Hepatocyte (in vitro differentiated cells): ENCODE measurements at regions not wholly inside any gene's neighbourhood (a gene's known extent, or its start where the extent isn't known, plus 50 kb on each side); places are given as distances from the start of the nearest gene placed in this dataset.

Source experiments
- EZH2 ChIP-seq: fragments of 200-600 bp; sonication (generic); IDR thresholded peaks from 2 replicates; pipeline ENCODE4 v1.6.1; 2016; ENCODE audit warnings: antibody characterized with exemption, mild to moderate bottlenecking, borderline replicate concordance
- EZH2phosphoT487 ChIP-seq: fragments of 200-600 bp; sonication (generic); IDR thresholded peaks from one replicate; pipeline ENCODE4 v1.6.1; 2018; ENCODE audit warnings: antibody characterized with exemption, mild to moderate bottlenecking, low read depth, moderate library complexity; ENCODE audit not compliant: unreplicated experiment, severe bottlenecking
- TF ChIP-seq, protein P1 (sequence below): fragments of 200-600 bp; sonication (generic); IDR thresholded peaks from 2 replicates; pipeline ENCODE4 v1.5.1; 2016; ENCODE audit warnings: antibody characterized with exemption, mild to moderate bottlenecking; ENCODE audit not compliant: poor library complexity

GRCh38 chr2:155481141-155481540 is 782.6 kb downstream of the KCNJ3 start:
- TF ChIP-seq, protein P1, sequence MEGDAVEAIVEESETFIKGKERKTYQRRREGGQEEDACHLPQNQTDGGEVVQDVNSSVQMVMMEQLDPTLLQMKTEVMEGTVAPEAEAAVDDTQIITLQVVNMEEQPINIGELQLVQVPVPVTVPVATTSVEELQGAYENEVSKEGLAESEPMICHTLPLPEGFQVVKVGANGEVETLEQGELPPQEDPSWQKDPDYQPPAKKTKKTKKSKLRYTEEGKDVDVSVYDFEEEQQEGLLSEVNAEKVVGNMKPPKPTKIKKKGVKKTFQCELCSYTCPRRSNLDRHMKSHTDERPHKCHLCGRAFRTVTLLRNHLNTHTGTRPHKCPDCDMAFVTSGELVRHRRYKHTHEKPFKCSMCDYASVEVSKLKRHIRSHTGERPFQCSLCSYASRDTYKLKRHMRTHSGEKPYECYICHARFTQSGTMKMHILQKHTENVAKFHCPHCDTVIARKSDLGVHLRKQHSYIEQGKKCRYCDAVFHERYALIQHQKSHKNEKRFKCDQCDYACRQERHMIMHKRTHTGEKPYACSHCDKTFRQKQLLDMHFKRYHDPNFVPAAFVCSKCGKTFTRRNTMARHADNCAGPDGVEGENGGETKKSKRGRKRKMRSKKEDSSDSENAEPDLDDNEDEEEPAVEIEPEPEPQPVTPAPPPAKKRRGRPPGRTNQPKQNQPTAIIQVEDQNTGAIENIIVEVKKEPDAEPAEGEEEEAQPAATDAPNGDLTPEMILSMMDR: no peak
- TF ChIP-seq EZH2 (no peak), EZH2phosphoT487 (no peak)
